SK-N-SH (cell line): ENCODE measurements at regions not wholly inside any gene's neighbourhood (a gene's known extent, or its start where the extent isn't known, plus 50 kb on each side); places are given as distances from the start of the nearest gene placed in this dataset.

Experiments
- ELF1 ChIP-seq: IDR thresholded peaks from 2 replicates; pipeline ENCODE4 v1.4.0; 2012
- GABPA ChIP-seq: IDR thresholded peaks from 2 replicates; pipeline ENCODE4 v1.4.0; 2012; ENCODE audit warnings: low read depth, mild to moderate bottlenecking
- GATA2 ChIP-seq: sonication (generic); formaldehyde crosslinking; IDR thresholded peaks from 2 replicates; pipeline ENCODE4 v1.5.0; 2020; ENCODE audit warnings: mild to moderate bottlenecking, missing genetic modification reagents
- NRF1 ChIP-seq: IDR thresholded peaks from 2 replicates; pipeline ENCODE4 v1.6.1; 2012; ENCODE audit warnings: low read depth, mild to moderate bottlenecking, low read length
- POLR2AphosphoS5 ChIP-seq: IDR thresholded peaks from 2 replicates; pipeline ENCODE4 v1.6.1; 2012; ENCODE audit warnings: low read depth, low read length
- RAD21 ChIP-seq: IDR thresholded peaks from 2 replicates; pipeline ENCODE4 v1.6.1; 2012; ENCODE audit warnings: mild to moderate bottlenecking, low read length
- RCOR1 ChIP-seq: fragments of 150-350 bp; IDR thresholded peaks from 2 replicates; pipeline ENCODE4 v1.6.1; 2017; ENCODE audit warnings: antibody characterized with exemption, low read length
- TAF1 ChIP-seq: IDR thresholded peaks from 2 replicates; pipeline ENCODE4 v1.6.1; 2012; ENCODE audit warnings: low read depth, mild to moderate bottlenecking, low read length, moderate library complexity, borderline replicate concordance
- TF ChIP-seq, protein P1 (sequence below): IDR thresholded peaks from 2 replicates; pipeline ENCODE4 v1.6.1; 2012; ENCODE audit warnings: mild to moderate bottlenecking, low read depth, low read length, moderate library complexity
- TF ChIP-seq, protein P2 (sequence below): fragments of 200-600 bp; sonication (generic); IDR thresholded peaks from 2 replicates; pipeline ENCODE4 v1.6.1; 2017; ENCODE audit warnings: antibody characterized with exemption, mild to moderate bottlenecking, moderate library complexity
- TF ChIP-seq, protein P3 (sequence below): IDR thresholded peaks from 2 replicates; pipeline ENCODE4 v1.4.0; 2012; ENCODE audit warnings: low read depth, borderline replicate concordance
- TF ChIP-seq, protein P4 (sequence below): fragments of 150-350 bp; IDR thresholded peaks from 2 replicates; pipeline ENCODE4 v1.6.1; 2017; ENCODE audit warnings: antibody characterized with exemption, low read length, low read depth, borderline replicate concordance
- TF ChIP-seq, protein P5 (sequence below): IDR thresholded peaks from 2 replicates; pipeline ENCODE4 v1.4.0; 2012; ENCODE audit warnings: low read depth

DNA sequence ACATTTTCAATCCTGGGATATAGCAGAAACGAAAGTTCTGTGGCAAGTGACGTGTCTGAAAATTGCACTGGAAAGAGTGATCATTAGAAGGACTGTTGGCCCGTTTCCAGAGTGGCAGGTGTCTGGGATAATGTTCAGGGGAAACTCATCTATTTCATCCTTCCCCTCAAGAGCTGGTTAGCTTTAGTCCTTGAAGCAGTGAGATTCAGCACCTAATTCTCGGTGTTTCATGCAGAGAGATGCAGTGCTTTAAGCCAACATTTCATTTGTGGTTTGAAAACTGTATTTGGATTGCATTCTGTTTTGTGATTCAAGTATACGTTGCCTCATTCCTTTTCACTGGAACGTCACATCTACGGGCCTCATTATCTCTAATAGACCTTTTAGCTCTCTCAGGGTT lies 205.0 kb upstream of the RAG2 start:
- no peak for TF ChIP-seq ELF1
- no peak for TF ChIP-seq RCOR1
- no peak for TF ChIP-seq POLR2AphosphoS5
- TF ChIP-seq, protein P1, sequence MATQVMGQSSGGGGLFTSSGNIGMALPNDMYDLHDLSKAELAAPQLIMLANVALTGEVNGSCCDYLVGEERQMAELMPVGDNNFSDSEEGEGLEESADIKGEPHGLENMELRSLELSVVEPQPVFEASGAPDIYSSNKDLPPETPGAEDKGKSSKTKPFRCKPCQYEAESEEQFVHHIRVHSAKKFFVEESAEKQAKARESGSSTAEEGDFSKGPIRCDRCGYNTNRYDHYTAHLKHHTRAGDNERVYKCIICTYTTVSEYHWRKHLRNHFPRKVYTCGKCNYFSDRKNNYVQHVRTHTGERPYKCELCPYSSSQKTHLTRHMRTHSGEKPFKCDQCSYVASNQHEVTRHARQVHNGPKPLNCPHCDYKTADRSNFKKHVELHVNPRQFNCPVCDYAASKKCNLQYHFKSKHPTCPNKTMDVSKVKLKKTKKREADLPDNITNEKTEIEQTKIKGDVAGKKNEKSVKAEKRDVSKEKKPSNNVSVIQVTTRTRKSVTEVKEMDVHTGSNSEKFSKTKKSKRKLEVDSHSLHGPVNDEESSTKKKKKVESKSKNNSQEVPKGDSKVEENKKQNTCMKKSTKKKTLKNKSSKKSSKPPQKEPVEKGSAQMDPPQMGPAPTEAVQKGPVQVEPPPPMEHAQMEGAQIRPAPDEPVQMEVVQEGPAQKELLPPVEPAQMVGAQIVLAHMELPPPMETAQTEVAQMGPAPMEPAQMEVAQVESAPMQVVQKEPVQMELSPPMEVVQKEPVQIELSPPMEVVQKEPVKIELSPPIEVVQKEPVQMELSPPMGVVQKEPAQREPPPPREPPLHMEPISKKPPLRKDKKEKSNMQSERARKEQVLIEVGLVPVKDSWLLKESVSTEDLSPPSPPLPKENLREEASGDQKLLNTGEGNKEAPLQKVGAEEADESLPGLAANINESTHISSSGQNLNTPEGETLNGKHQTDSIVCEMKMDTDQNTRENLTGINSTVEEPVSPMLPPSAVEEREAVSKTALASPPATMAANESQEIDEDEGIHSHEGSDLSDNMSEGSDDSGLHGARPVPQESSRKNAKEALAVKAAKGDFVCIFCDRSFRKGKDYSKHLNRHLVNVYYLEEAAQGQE = no peak
- no peak for TF ChIP-seq TAF1
- TF ChIP-seq, protein P2, sequence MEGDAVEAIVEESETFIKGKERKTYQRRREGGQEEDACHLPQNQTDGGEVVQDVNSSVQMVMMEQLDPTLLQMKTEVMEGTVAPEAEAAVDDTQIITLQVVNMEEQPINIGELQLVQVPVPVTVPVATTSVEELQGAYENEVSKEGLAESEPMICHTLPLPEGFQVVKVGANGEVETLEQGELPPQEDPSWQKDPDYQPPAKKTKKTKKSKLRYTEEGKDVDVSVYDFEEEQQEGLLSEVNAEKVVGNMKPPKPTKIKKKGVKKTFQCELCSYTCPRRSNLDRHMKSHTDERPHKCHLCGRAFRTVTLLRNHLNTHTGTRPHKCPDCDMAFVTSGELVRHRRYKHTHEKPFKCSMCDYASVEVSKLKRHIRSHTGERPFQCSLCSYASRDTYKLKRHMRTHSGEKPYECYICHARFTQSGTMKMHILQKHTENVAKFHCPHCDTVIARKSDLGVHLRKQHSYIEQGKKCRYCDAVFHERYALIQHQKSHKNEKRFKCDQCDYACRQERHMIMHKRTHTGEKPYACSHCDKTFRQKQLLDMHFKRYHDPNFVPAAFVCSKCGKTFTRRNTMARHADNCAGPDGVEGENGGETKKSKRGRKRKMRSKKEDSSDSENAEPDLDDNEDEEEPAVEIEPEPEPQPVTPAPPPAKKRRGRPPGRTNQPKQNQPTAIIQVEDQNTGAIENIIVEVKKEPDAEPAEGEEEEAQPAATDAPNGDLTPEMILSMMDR = no peak
- TF ChIP-seq GABPA = no peak
- TF ChIP-seq, protein P3, sequence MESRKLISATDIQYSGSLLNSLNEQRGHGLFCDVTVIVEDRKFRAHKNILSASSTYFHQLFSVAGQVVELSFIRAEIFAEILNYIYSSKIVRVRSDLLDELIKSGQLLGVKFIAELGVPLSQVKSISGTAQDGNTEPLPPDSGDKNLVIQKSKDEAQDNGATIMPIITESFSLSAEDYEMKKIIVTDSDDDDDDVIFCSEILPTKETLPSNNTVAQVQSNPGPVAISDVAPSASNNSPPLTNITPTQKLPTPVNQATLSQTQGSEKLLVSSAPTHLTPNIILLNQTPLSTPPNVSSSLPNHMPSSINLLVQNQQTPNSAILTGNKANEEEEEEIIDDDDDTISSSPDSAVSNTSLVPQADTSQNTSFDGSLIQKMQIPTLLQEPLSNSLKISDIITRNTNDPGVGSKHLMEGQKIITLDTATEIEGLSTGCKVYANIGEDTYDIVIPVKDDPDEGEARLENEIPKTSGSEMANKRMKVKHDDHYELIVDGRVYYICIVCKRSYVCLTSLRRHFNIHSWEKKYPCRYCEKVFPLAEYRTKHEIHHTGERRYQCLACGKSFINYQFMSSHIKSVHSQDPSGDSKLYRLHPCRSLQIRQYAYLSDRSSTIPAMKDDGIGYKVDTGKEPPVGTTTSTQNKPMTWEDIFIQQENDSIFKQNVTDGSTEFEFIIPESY = no peak
- TF ChIP-seq, protein P4, sequence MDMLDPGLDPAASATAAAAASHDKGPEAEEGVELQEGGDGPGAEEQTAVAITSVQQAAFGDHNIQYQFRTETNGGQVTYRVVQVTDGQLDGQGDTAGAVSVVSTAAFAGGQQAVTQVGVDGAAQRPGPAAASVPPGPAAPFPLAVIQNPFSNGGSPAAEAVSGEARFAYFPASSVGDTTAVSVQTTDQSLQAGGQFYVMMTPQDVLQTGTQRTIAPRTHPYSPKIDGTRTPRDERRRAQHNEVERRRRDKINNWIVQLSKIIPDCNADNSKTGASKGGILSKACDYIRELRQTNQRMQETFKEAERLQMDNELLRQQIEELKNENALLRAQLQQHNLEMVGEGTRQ = no peak
- no peak for TF ChIP-seq NRF1
- TF ChIP-seq, protein P5, sequence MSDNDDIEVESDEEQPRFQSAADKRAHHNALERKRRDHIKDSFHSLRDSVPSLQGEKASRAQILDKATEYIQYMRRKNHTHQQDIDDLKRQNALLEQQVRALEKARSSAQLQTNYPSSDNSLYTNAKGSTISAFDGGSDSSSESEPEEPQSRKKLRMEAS = no peak
- TF ChIP-seq GATA2 (CRISPR knock-in tag) = no peak
- TF ChIP-seq RAD21 = no peak
